ENCODE measurements at regions not wholly inside any gene's neighbourhood (a gene's known extent, or its start where the extent isn't known, plus 50 kb on each side); places are given as distances from the start of the nearest gene placed in this dataset.

GRCh38 chr17:36756695-36757094 is 155.3 kb downstream of the MRM1 start:
- no peak for DNase-seq (ENCODE audit: low read depth)

- DNase-seq (ENCODE audit: low read depth): no peak
Observed at GRCh38 chr17:36760425-36760824, 159.0 kb downstream of the MRM1 start.

- no peak for DNase-seq (ENCODE audit: low read depth)
Observed at GRCh38 chr17:36761203-36761950, 160.0 kb downstream of the MRM1 start.

- DNase-seq (ENCODE audit: low read depth): no peak
Observed at GRCh38 chr17:36765436-36766043, 164.2 kb downstream of the MRM1 start.

GRCh38 chr17:36768394-36768793 is 167.0 kb downstream of the MRM1 start:
- DNase-seq (ENCODE audit: low read depth): no peak

- DNase-seq (ENCODE audit: low read depth): no peak
Observed at GRCh38 chr17:36773039-36773438, 164.2 kb upstream of the LHX1 start.

- DNase-seq (ENCODE audit: low read depth): no peak
Observed at GRCh38 chr17:36777118-36777517, 160.2 kb upstream of the LHX1 start.

- no peak for DNase-seq (ENCODE audit: low read depth)
Observed at GRCh38 chr17:36778448-36778847, 158.8 kb upstream of the LHX1 start.

- DNase-seq (ENCODE audit: low read depth): no peak
Observed at GRCh38 chr17:36779550-36779949, 157.7 kb upstream of the LHX1 start.

- DNase-seq (ENCODE audit: low read depth): no peak
Observed at GRCh38 chr17:36784633-36785032, 152.6 kb upstream of the LHX1 start.

- DNase-seq (ENCODE audit: low read depth): no peak
Observed at GRCh38 chr17:36786867-36787266, 150.4 kb upstream of the LHX1 start.

GRCh38 chr17:36791150-36791941 is 145.9 kb upstream of the LHX1 start:
- DNase-seq (ENCODE audit: low read depth): no peak

GRCh38 chr17:36791942-36792475 is 145.3 kb upstream of the LHX1 start:
- no peak for DNase-seq (ENCODE audit: low read depth)

- no peak for DNase-seq (ENCODE audit: low read depth)
Observed at GRCh38 chr17:36792849-36793248, 144.4 kb upstream of the LHX1 start.

- DNase-seq (ENCODE audit: low read depth): no peak
Observed at GRCh38 chr17:36793976-36794375, 143.3 kb upstream of the LHX1 start.

- no peak for DNase-seq (ENCODE audit: low read depth)
Observed at GRCh38 chr17:36807496-36808179, 129.6 kb upstream of the LHX1 start.

- no peak for DNase-seq (ENCODE audit: low read depth)
Observed at GRCh38 chr17:36808180-36808661, 129.1 kb upstream of the LHX1 start.

- no peak for DNase-seq (ENCODE audit: low read depth)
Observed at GRCh38 chr17:36812762-36813161, 124.5 kb upstream of the LHX1 start.

- no peak for DNase-seq (ENCODE audit: low read depth)
Observed at GRCh38 chr17:36813357-36813756, 123.9 kb upstream of the LHX1 start.

- DNase-seq (ENCODE audit: low read depth): no peak
Observed at GRCh38 chr17:36813957-36814563, 123.2 kb upstream of the LHX1 start.

GRCh38 chr17:36814958-36815357 is 122.3 kb upstream of the LHX1 start:
- DNase-seq (ENCODE audit: low read depth): no peak
